Endodermal cell (in vitro differentiated cells): ENCODE measurements at regions not wholly inside any gene's neighbourhood (a gene's known extent, or its start where the extent isn't known, plus 50 kb on each side); places are given as distances from the start of the nearest gene placed in this dataset.

ENCODE experiments used
- DNase-seq: peaks from one replicate; pipeline ENCODE4 v3.0.0-alpha.2; 2017
- H3K27ac ChIP-seq: 2 replicates; pipeline ENCODE4 v1.5.1; 2013; ENCODE audit warnings: mild to moderate bottlenecking, low read depth, low read length, moderate library complexity
- H3K27me3 ChIP-seq: 2 replicates; pipeline ENCODE4 v1.6.1; 2013; ENCODE audit warnings: mild to moderate bottlenecking, low read length, moderate library complexity; ENCODE audit not compliant: insufficient read depth, control insufficient read depth, poor library complexity, severe bottlenecking
- H3K36me3 ChIP-seq: 2 replicates; pipeline ENCODE4 v1.7.0; 2013; ENCODE audit warnings: mild to moderate bottlenecking, low read length, moderate library complexity; ENCODE audit not compliant: control insufficient read depth, insufficient read depth
- H3K4me1 ChIP-seq: one replicate; pipeline ENCODE4 v1.7.0; 2013; ENCODE audit warnings: low read length; ENCODE audit not compliant: control insufficient read depth, insufficient read depth
- H3K4me3 ChIP-seq: 2 replicates; pipeline ENCODE4 v1.5.1; 2013; ENCODE audit warnings: mild to moderate bottlenecking, low read length, moderate library complexity
- H3K9ac ChIP-seq: 2 replicates; pipeline ENCODE4 v1.6.1; 2013; ENCODE audit warnings: mild to moderate bottlenecking, low read length, moderate library complexity; ENCODE audit not compliant: poor library complexity, severe bottlenecking; ENCODE audit errors: extremely low read depth
- H3K9me3 ChIP-seq: 2 replicates; pipeline ENCODE4 v1.6.1; 2013; ENCODE audit warnings: mild to moderate bottlenecking, low read length, moderate library complexity; ENCODE audit not compliant: control insufficient read depth
- H3K27ac Mint-ChIP-seq: 2 replicates; pipeline ENCODE4 v1.8.0; 2020; ENCODE audit warnings: mixed read lengths
- H3K27me3 Mint-ChIP-seq: 2 replicates; pipeline ENCODE4 v1.8.0; 2021; ENCODE audit warnings: mild to moderate bottlenecking, mixed read lengths; ENCODE audit not compliant: insufficient read depth
- H3K36me3 Mint-ChIP-seq: 2 replicates; pipeline ENCODE4 v1.8.0; 2020; ENCODE audit warnings: low read depth, mixed read lengths
- H3K4me1 Mint-ChIP-seq: 2 replicates; pipeline ENCODE4 v1.8.0; 2020; ENCODE audit warnings: mixed read lengths
- H3K4me3 Mint-ChIP-seq: 2 replicates; pipeline ENCODE4 v1.8.0; 2020; ENCODE audit warnings: mild to moderate bottlenecking, moderate library complexity, mixed read lengths
- H3K9me3 Mint-ChIP-seq: 2 replicates; pipeline ENCODE4 v1.8.0; 2020; ENCODE audit warnings: mild to moderate bottlenecking, mixed read lengths
- CTCF ChIP-seq: fragments of 200-600 bp; sonication (generic); conservative IDR thresholded peaks from 2 replicates; pipeline ENCODE4 v1.5.0; 2021; ENCODE audit warnings: antibody characterized with exemption, mild to moderate bottlenecking
- WGBS, 2 experiments: methylation state at CpG; one replicate each; pipeline versions ENCODE4 v1.1.5 to v1.1.7; 2013; ENCODE audit warnings: missing lambda C conversion rate in 2 of 2, mixed read lengths in 1 of 2; ENCODE audit not compliant: insufficient coverage in 1 of 2, insufficient read length in 1 of 2; 5-methylcytosine and 5-hydroxymethylcytosine counted together

GRCh38 chr13:82569581-82569980 lies 1312.7 kb downstream of the SLITRK1 start:
- peaks cover 3% of the 10 kb centered on the region for H3K4me1 ChIP-seq
- Mint-ChIP-seq H3K27ac (no peak overlapping the region), H3K4me3 (no peak overlapping the region), H3K27me3 (no peaks in the 10 kb centered on the region), H3K9me3 (peaks cover 10% of the 10 kb centered on the region), H3K4me1 (peaks cover 10% of the 10 kb centered on the region), H3K36me3 (peaks cover 2% of the 10 kb centered on the region)
- no peak overlapping the region for H3K27ac ChIP-seq
- no peak overlapping the region for H3K4me3 ChIP-seq
- peaks cover 19% of the 10 kb centered on the region for H3K9me3 ChIP-seq
- TF ChIP-seq CTCF, result no peak
- no peaks in the 10 kb centered on the region for H3K27me3 ChIP-seq
- 80 to 95% methylated on average over 1 of the region's 1 CpG for WGBS, 2 experiments
- no peak overlapping the region for H3K9ac ChIP-seq
- no peaks in the 10 kb centered on the region for H3K36me3 ChIP-seq
- DNase-seq, result no peak

DNA sequence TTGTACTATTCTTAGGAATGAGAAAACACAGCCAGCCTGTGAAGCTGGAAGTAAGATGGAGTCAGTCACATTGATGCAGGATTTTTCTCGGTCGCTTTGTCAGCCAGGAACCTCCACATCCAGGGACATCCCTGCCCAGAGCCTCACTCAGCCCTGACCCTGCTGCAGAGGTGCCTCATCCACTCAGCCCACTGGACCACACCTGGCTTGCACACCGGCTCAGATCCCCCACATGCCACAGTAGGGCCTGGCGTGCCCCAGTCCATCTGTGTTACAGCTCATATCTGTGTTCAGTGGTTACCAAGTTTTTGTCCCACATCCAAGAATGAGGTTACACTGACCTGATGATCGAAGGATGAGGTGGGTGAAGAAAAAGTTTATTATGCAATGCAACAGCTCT lies 1315.4 kb downstream of the SLITRK1 start:
- no peak for TF ChIP-seq CTCF
- Histone ChIP-seq H3K4me1 (peaks cover 3% of the 10 kb centered on the region), H3K27ac (no peak overlapping the region), H3K9ac (no peak overlapping the region), H3K27me3 (no peaks in the 10 kb centered on the region), H3K36me3 (no peaks in the 10 kb centered on the region), H3K4me3 (no peak overlapping the region), H3K9me3 (peaks cover 10% of the 10 kb centered on the region)
- H3K4me3 Mint-ChIP-seq, result no peak overlapping the region
- peaks cover 10% of the 10 kb centered on the region for H3K4me1 Mint-ChIP-seq
- no peaks in the 10 kb centered on the region for H3K9me3 Mint-ChIP-seq
- H3K27ac Mint-ChIP-seq, result no peak overlapping the region
- no peaks in the 10 kb centered on the region for H3K27me3 Mint-ChIP-seq
- no peaks in the 10 kb centered on the region for H3K36me3 Mint-ChIP-seq
- DNase-seq, result no peak
- WGBS, 2 experiments, result 97% methylated on average over 5 of the region's 5 CpGs

DNA sequence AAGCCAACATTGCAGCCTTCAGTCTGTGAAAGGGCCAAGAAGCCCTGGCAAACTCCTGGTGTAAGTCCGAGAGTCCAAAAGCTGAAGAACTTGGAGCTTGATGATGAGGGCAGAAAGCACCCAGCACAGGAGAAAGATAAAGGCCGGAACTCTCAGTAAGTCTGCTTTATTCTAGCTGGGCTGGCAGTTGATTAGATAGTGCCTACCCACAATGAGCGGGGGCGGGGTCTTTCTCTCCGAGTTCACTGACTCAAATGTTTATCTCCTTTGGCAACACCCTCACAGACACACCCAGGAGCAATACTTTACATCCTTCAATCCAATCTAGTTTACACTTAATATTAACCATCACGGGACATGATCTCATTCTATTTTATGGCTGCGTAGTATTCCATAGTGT lies 1317.1 kb downstream of the SLITRK1 start:
- TF ChIP-seq CTCF, result no peak
- H3K36me3 Mint-ChIP-seq, result no peaks in the 10 kb centered on the region
- H3K4me3 Mint-ChIP-seq, result no peak overlapping the region
- no peak for DNase-seq
- 82 to 86% methylated on average over 4 to 7 of the region's 7 CpGs for WGBS, 2 experiments
- Histone ChIP-seq H3K9ac (no peak overlapping the region), H3K4me3 (no peak overlapping the region), H3K9me3 (peaks cover 6% of the 10 kb centered on the region), H3K27ac (no peak overlapping the region), H3K27me3 (no peaks in the 10 kb centered on the region), H3K4me1 (peaks cover 3% of the 10 kb centered on the region), H3K36me3 (no peaks in the 10 kb centered on the region)
- no peak overlapping the region for H3K27ac Mint-ChIP-seq
- no peaks in the 10 kb centered on the region for H3K9me3 Mint-ChIP-seq
- H3K4me1 Mint-ChIP-seq, result peaks cover 10% of the 10 kb centered on the region
- no peaks in the 10 kb centered on the region for H3K27me3 Mint-ChIP-seq
